Sigmoid colon (tissue), 3 donors: ENCODE measurements at regions not wholly inside any gene's neighbourhood (a gene's known extent, or its start where the extent isn't known, plus 50 kb on each side); places are given as distances from the start of the nearest gene placed in this dataset.

Experiments used
- POLR2A ChIP-seq, 2 donors: fragments of 450-650 bp; IDR thresholded peaks; one replicate each; pipeline ENCODE4 v1.6.1; 2016; ENCODE audit warnings: antibody characterized with exemption in 2 of 2, mild to moderate bottlenecking in 2 of 2, moderate library complexity in 2 of 2
- TF ChIP-seq, protein P1 (sequence below), 4 experiments: fragments of 450-650 bp in 3 of 4; fragments of 200-600 bp in 1 of 4; IDR thresholded peaks; one replicate each; pipeline ENCODE4 v1.5.1; 2016 to 2019; ENCODE audit warnings: antibody characterized with exemption in 4 of 4, mild to moderate bottlenecking in 3 of 4, moderate library complexity in 2 of 4

DNA sequence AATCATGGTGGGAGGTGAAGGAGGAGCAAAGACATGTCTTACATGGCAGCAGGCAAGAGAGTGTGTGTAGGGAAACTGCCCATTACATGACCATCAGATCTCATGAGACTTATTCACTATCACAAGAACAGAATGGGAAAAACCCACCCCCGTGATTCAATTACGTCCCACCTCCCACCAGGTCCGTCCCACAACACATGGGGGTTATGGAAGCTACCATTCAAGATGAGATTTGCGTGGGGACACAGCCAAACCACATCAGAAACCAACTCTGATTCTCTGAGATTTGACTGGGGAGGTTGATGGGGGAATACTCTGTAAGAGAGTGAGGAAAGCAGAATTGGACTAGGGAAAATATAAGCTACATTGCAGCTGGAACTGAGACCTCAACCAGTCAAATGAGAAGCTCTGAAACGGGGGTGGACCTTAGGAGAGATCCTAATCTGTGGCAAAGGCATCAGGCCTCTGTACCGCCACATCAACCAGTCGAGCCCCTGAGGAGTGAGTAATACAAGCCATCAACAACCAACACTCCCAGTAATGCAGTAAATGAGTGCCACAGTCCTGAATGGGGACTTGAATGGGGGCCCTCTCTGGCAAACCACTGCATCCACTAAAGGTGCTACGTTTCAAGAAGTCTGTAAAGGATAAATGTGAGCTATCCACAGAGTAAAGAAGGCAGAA, 207.9 kb upstream of the GADL1 start:
- no peak for TF ChIP-seq POLR2A (IDR thresholded peaks at IDR 0.05)
- TF ChIP-seq, protein P1, sequence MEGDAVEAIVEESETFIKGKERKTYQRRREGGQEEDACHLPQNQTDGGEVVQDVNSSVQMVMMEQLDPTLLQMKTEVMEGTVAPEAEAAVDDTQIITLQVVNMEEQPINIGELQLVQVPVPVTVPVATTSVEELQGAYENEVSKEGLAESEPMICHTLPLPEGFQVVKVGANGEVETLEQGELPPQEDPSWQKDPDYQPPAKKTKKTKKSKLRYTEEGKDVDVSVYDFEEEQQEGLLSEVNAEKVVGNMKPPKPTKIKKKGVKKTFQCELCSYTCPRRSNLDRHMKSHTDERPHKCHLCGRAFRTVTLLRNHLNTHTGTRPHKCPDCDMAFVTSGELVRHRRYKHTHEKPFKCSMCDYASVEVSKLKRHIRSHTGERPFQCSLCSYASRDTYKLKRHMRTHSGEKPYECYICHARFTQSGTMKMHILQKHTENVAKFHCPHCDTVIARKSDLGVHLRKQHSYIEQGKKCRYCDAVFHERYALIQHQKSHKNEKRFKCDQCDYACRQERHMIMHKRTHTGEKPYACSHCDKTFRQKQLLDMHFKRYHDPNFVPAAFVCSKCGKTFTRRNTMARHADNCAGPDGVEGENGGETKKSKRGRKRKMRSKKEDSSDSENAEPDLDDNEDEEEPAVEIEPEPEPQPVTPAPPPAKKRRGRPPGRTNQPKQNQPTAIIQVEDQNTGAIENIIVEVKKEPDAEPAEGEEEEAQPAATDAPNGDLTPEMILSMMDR (IDR thresholded peaks at IDR 0.05): no peak
